ENCODE measurements at regions not wholly inside any gene's neighbourhood (a gene's known extent, or its start where the extent isn't known, plus 50 kb on each side); places are given as distances from the start of the nearest gene placed in this dataset.

DNA sequence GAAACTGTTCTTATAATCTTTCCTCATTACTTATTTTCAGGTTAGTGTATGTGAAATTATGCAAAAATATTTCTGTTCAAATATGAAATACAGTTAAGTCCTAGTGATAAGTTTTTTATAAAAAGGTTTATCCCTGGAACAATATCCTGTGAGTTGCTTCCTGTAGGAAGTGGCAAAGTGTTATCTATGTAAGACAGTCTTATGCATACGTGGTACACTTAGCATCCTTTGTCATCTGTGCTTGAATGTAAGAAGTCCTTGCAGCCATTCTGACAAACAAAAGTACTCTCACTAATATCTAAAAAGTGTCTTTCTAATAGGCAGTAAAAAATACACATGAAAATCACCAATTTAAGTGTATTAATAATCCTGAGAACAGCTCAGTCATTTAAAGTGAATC lies 372.5 kb upstream of the BCHE start:
- TF ChIP-seq, protein P1, sequence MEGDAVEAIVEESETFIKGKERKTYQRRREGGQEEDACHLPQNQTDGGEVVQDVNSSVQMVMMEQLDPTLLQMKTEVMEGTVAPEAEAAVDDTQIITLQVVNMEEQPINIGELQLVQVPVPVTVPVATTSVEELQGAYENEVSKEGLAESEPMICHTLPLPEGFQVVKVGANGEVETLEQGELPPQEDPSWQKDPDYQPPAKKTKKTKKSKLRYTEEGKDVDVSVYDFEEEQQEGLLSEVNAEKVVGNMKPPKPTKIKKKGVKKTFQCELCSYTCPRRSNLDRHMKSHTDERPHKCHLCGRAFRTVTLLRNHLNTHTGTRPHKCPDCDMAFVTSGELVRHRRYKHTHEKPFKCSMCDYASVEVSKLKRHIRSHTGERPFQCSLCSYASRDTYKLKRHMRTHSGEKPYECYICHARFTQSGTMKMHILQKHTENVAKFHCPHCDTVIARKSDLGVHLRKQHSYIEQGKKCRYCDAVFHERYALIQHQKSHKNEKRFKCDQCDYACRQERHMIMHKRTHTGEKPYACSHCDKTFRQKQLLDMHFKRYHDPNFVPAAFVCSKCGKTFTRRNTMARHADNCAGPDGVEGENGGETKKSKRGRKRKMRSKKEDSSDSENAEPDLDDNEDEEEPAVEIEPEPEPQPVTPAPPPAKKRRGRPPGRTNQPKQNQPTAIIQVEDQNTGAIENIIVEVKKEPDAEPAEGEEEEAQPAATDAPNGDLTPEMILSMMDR (IDR thresholded peaks at IDR 0.05), result no peak
- TF ChIP-seq POLR2AphosphoS5 (IDR thresholded peaks at IDR 0.05), result no peak

Data from prostate gland (tissue), 2 donors.